ENCODE measurements at regions not wholly inside any gene's neighbourhood (a gene's known extent, or its start where the extent isn't known, plus 50 kb on each side); places are given as distances from the start of the nearest gene placed in this dataset.

- WGBS, 5 donors: 57 to 85% (median 68%) methylated on average over 5 of the region's 5 CpGs
- intact Hi-C loops (cut with DNase I; ENCODE audit: low total_unique reads): no loop called here
- Histone ChIP-seq H3K36me3 (no peaks in the 10 kb centered on the region), H3K27me3 (replicated peaks in 1 of 7) (no peaks in the 10 kb centered on the region), H3K9me3 (peaks cover 0 to 8% (median 0%) of the 10 kb centered on the region in 8 donors), H3K4me3 (no peak overlapping the region), H3K4me1 (no peaks in the 10 kb centered on the region), H3K27ac (no peak overlapping the region)
- TF ChIP-seq, protein P1, sequence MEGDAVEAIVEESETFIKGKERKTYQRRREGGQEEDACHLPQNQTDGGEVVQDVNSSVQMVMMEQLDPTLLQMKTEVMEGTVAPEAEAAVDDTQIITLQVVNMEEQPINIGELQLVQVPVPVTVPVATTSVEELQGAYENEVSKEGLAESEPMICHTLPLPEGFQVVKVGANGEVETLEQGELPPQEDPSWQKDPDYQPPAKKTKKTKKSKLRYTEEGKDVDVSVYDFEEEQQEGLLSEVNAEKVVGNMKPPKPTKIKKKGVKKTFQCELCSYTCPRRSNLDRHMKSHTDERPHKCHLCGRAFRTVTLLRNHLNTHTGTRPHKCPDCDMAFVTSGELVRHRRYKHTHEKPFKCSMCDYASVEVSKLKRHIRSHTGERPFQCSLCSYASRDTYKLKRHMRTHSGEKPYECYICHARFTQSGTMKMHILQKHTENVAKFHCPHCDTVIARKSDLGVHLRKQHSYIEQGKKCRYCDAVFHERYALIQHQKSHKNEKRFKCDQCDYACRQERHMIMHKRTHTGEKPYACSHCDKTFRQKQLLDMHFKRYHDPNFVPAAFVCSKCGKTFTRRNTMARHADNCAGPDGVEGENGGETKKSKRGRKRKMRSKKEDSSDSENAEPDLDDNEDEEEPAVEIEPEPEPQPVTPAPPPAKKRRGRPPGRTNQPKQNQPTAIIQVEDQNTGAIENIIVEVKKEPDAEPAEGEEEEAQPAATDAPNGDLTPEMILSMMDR (IDR thresholded peaks at IDR 0.05 in 8 of 11, conservative IDR thresholded peaks at IDR 0.05 in 3 of 11): no peak
- TF ChIP-seq POLR2A (IDR thresholded peaks at IDR 0.05) (no peak), POLR2AphosphoS5 (IDR thresholded peaks at IDR 0.05) (no peak)
- DNase-seq: no peak
Observed at GRCh38 chr5:2603272-2603575, 148.3 kb downstream of the IRX2 start.

DNA sequence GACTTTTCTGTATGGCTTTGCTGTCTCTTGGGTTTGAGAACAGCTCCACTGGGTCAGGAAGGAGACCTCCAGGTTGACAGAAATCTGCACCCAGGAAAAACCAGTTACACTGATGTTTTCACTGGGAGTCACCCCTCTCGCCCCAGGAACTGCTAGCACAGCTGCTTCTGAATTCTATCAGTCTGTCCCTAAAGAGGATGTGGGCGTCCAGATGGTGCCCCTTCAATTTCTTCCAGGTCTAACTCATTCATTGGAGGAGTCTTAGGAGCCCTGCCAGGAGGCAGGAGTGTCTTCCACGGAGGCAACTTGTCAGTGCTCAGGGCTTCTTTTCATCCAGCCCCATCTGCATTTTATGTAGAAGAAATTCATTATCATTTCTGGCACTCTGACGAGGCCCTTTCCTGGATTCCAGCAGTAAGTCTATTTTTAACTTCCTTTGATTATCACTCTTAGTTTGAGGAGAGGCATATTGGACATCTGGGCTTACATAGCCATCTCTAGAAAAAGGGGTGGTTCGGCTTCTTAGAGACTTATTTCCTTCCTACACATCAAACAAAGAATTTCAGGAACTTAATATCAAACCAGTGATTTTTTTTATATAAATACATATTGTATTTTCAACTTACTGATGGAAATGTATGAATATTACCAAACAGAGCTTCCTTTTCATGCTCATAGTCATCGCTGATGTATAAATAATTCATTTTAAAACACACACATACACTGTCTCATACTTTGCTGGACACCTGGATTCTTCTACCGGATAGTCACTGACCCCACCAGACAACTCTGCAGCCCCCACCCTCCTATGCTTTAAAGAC, 148.8 kb downstream of the IRX2 start:
- intact Hi-C loops (cut with DNase I; ENCODE audit: low total_unique reads): no loop called here
- H3K4me3 ChIP-seq: no peak overlapping the region
- H3K27me3 ChIP-seq (replicated peaks in 1 of 7): no peaks in the 10 kb centered on the region
- WGBS, 5 donors: 50 to 61% (median 56%) methylated on average over 7 of the region's 7 CpGs
- TF ChIP-seq POLR2AphosphoS5 (IDR thresholded peaks at IDR 0.05): no peak
- no peak for TF ChIP-seq POLR2A (IDR thresholded peaks at IDR 0.05)
- TF ChIP-seq, protein P1 (IDR thresholded peaks at IDR 0.05 in 8 of 11, conservative IDR thresholded peaks at IDR 0.05 in 3 of 11): no peak
- DNase-seq: no peak
- H3K9me3 ChIP-seq: peaks cover 0 to 8% (median 0%) of the 10 kb centered on the region in 8 donors
- H3K27ac ChIP-seq: no peak overlapping the region
- no peaks in the 10 kb centered on the region for H3K36me3 ChIP-seq
- H3K4me1 ChIP-seq: no peaks in the 10 kb centered on the region

- TF ChIP-seq, protein P1 (IDR thresholded peaks at IDR 0.05 in 8 of 11, conservative IDR thresholded peaks at IDR 0.05 in 3 of 11): no peak
- TF ChIP-seq POLR2A (IDR thresholded peaks at IDR 0.05): no peak
- TF ChIP-seq POLR2AphosphoS5 (IDR thresholded peaks at IDR 0.05): no peak
- WGBS, 5 donors: 89 to 100% (median 94%) methylated on average over 1 of the region's 1 CpG
- H3K9me3 ChIP-seq: peaks cover 0 to 8% (median 0%) of the 10 kb centered on the region in 8 donors
Observed at GRCh38 chr5:2598503-2598902, 153.0 kb downstream of the IRX2 start.

GRCh38 chr5:2594701-2595100, 156.8 kb downstream of the IRX2 start:
- 79 to 100% (median 88%) methylated on average over 1 of the region's 1 CpG for WGBS, 5 donors
- TF ChIP-seq, protein P1 (IDR thresholded peaks at IDR 0.05 in 8 of 11, conservative IDR thresholded peaks at IDR 0.05 in 3 of 11): no peak
- TF ChIP-seq POLR2AphosphoS5 (IDR thresholded peaks at IDR 0.05) (no peak), POLR2A (IDR thresholded peaks at IDR 0.05) (no peak)

More at GRCh38 chr5:2598503-2598902, 153.0 kb downstream of the IRX2 start:
- Histone ChIP-seq H3K27me3 (replicated peaks in 1 of 7) (no peaks in the 10 kb centered on the region), H3K4me3 (no peak overlapping the region), H3K4me1 (no peaks in the 10 kb centered on the region), H3K27ac (no peak overlapping the region), H3K36me3 (no peaks in the 10 kb centered on the region)
- no peak for DNase-seq
- intact Hi-C loops (cut with DNase I; ENCODE audit: low total_unique reads): no loop called here

More at GRCh38 chr5:2594701-2595100, 156.8 kb downstream of the IRX2 start:
- intact Hi-C loops (cut with DNase I; ENCODE audit: low total_unique reads): no loop called here
- no peak overlapping the region for H3K4me3 ChIP-seq
- H3K27me3 ChIP-seq (replicated peaks in 1 of 7): peaks cover 0 to 9% (median 0%) of the 10 kb centered on the region in 7 donors
- no peaks in the 10 kb centered on the region for H3K4me1 ChIP-seq
- H3K36me3 ChIP-seq: no peaks in the 10 kb centered on the region
- DNase-seq: no peak
- no peak overlapping the region for H3K27ac ChIP-seq
- peaks cover 0 to 13% (median 0%) of the 10 kb centered on the region in 8 donors for H3K9me3 ChIP-seq

Measured in spleen (tissue), 11 donors.